Gastroesophageal sphincter (tissue), 3 donors: ENCODE measurements at regions not wholly inside any gene's neighbourhood (a gene's known extent, or its start where the extent isn't known, plus 50 kb on each side); places are given as distances from the start of the nearest gene placed in this dataset.

ENCODE experiments used
- CTCF ChIP-seq, 4 experiments: fragments of 200-600 bp in 2 of 4; fragments of 450-650 bp in 2 of 4; sonication (generic) in 1 of 4; IDR thresholded peaks; one replicate each; pipeline ENCODE4 v1.5.1; 2017 to 2019; ENCODE audit warnings: antibody characterized with exemption in 4 of 4, mild to moderate bottlenecking in 2 of 4, moderate library complexity in 2 of 4
- EP300 ChIP-seq: sonication (generic); formaldehyde crosslinking; IDR thresholded peaks from one replicate; pipeline ENCODE4 v1.6.1; 2017; ENCODE audit warnings: antibody characterized with exemption, mild to moderate bottlenecking
- POLR2AphosphoS5 ChIP-seq: sonication (generic); formaldehyde crosslinking; IDR thresholded peaks from one replicate; pipeline ENCODE4 v1.6.1; 2017; ENCODE audit warnings: antibody characterized with exemption

- TF ChIP-seq CTCF (IDR thresholded peaks at IDR 0.05) = no peak
- TF ChIP-seq POLR2AphosphoS5 = no peak
- no peak for TF ChIP-seq EP300
Observed at GRCh38 chr6:150539568-150539967, 60.1 kb upstream of the PLEKHG1 start.
